Thyroid gland (tissue), 4 donors: ENCODE measurements at regions not wholly inside any gene's neighbourhood (a gene's known extent, or its start where the extent isn't known, plus 50 kb on each side); places are given as distances from the start of the nearest gene placed in this dataset.

Experiments
- DNase-seq, 2 donors: peaks; one replicate each; pipeline ENCODE4 v3.0.0-alpha.2; 2019
- H3K27ac ChIP-seq, 3 donors: fragments of 200-600 bp; sonication (generic); 1 replicate in 2 of 3; 2 replicates in 1 of 3; pipeline ENCODE4 v1.5.1; 2016 to 2019; ENCODE audit warnings: mild to moderate bottlenecking in 1 of 3, moderate library complexity in 1 of 3
- H3K27me3 ChIP-seq: fragments of 200-600 bp; sonication (generic); one replicate; pipeline ENCODE4 v1.5.1; 2019
- H3K36me3 ChIP-seq, 2 donors: fragments of 200-600 bp; sonication (generic); one replicate each; pipeline ENCODE4 v1.5.1; 2016 to 2019
- H3K4me1 ChIP-seq, 2 donors: fragments of 200-600 bp; sonication (generic); one replicate each; pipeline ENCODE4 v1.5.1; 2017 to 2019
- H3K4me3 ChIP-seq, 3 donors: fragments of 200-600 bp; sonication (generic); replicated peaks in 1 of 3; 1 replicate in 2 of 3; 2 replicates in 1 of 3; pipeline ENCODE4 v1.5.1; 2016; ENCODE audit warnings: mild to moderate bottlenecking in 1 of 3
- H3K9me3 ChIP-seq: fragments of 200-600 bp; sonication (generic); one replicate; pipeline ENCODE4 v1.5.1; 2017
- CTCF ChIP-seq, 6 experiments: fragments of 200-600 bp in 3 of 6; fragments of 450-650 bp in 3 of 6; sonication (generic) in 3 of 6; IDR thresholded peaks; one replicate each; pipeline ENCODE4 v1.5.1; 2016 to 2019; ENCODE audit warnings: antibody characterized with exemption in 6 of 6, mild to moderate bottlenecking in 2 of 6, inconsistent platforms in 1 of 6, moderate library complexity in 1 of 6
- POLR2A ChIP-seq, 2 donors: fragments of 450-650 bp; IDR thresholded peaks; one replicate each; pipeline ENCODE4 v1.6.1; 2017; ENCODE audit warnings: antibody characterized with exemption in 2 of 2, mild to moderate bottlenecking in 2 of 2, moderate library complexity in 1 of 2
- WGBS, 2 donors: methylation state at CpG; one replicate each; pipeline ENCODE4 v1.1.5; 2017; 5-methylcytosine and 5-hydroxymethylcytosine counted together
- intact Hi-C: fragments of 100-400 bp; cut with DNase I; formaldehyde crosslinking; loops from one replicate; pipeline ENCODE4 v1.15.1; 2023

DNA sequence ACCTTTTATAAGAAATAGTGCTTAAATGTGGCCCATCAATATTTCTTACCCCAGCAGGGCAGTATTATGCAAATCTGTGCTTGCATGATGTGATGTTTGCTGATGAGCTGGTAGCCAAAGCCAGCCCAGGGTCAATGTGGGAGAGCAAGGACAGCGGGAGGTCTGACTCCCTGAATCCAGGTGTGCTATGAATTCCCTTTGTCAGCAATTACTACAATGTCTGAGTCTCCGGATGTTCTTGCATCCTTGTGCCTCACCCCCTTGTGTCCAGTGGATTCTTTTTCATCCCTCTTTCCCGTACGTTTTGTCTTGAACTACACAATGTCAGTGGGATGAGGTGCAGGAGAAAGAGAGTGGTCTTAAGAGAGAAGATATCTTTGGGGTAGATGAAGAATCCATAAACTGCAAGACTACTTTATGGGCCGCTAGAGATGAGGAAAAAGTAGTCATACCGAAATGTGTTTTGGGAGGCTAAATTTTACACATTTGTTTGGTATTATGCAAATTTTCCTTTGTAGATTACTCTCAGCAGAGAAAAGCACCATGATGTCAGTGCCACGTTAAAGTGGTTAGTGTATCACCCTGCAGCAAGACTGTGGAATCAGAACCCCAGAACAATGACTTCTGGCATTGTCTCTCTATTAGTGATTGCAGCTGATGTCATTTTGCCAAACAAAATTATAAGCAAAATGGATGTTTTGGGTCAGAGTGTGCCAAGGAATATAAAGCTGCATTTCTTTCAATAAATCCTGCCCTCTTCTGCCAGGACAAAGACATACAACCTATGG lies 53.5 kb upstream of the TSHZ3 start:
- H3K27me3 ChIP-seq = no peaks in the 10 kb centered on the region
- H3K36me3 ChIP-seq = no peaks in the 10 kb centered on the region
- TF ChIP-seq POLR2A (IDR thresholded peaks at IDR 0.05) (no peak), CTCF (IDR thresholded peaks at IDR 0.05) (no peak)
- peaks cover 15 to 18% of the 10 kb centered on the region in 2 donors for H3K4me1 ChIP-seq
- WGBS, 2 donors = 85 to 91% methylated on average over 7 of the region's 7 CpGs
- no peak overlapping the region for H3K4me3 ChIP-seq
- DNase-seq = no peak
- intact Hi-C loops = no loop called here
- H3K27ac ChIP-seq = no peak overlapping the region
- H3K9me3 ChIP-seq = no peaks in the 10 kb centered on the region

- H3K27ac ChIP-seq = peak overlapping the region in 1 of 3 donors; percentile 26
- peak; percentile 68 to 69 for DNase-seq
- peaks cover 18 to 22% of the 10 kb centered on the region in 2 donors for H3K4me1 ChIP-seq
- intact Hi-C loops = no loop called here
- H3K36me3 ChIP-seq = no peaks in the 10 kb centered on the region
- WGBS, 2 donors = 75 to 83% methylated on average over 4 of the region's 4 CpGs
- no peak for TF ChIP-seq CTCF (IDR thresholded peaks at IDR 0.05)
- no peak for TF ChIP-seq POLR2A (IDR thresholded peaks at IDR 0.05)
- H3K4me3 ChIP-seq = no peak overlapping the region
- no peaks in the 10 kb centered on the region for H3K9me3 ChIP-seq
- H3K27me3 ChIP-seq = no peaks in the 10 kb centered on the region
Observed at GRCh38 chr19:31406106-31406505, 56.9 kb upstream of the TSHZ3 start.

DNA sequence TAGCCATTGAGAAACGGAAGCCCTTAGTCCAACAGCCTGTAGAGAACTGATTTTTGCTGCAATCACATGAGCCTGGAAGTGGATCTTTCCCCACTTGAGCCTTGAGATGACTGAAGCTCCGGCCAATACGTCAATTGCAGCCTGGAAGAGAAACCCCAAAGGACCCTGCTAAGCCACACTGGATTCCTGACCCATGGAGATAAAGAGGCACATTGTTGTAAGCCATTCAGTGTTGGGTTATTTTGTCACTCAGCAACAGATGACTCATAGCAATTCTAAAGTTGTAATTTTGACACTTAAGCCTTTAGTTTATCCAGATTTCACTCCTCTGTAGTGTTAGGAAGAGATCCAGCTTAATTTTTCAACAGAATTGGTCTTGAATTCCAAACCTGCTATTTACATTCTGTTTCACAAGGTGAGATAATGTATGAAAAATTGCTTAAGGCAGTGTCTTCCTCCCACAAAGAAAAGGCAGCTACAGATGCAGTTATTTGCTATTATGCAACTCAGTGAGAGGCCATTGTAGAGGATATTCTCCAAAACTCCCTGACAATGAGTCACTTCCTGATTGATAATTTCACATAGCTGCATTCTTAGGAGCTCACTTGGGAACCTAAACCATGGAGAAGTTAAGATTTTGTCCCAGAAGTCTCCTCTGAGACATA lies 59.4 kb upstream of the TSHZ3 start:
- intact Hi-C loops = no loop called here
- Histone ChIP-seq H3K4me1 (peaks cover 18 to 22% of the 10 kb centered on the region in 2 donors), H3K4me3 (no peak overlapping the region), H3K36me3 (no peaks in the 10 kb centered on the region), H3K27me3 (no peaks in the 10 kb centered on the region), H3K9me3 (no peaks in the 10 kb centered on the region), H3K27ac (no peak overlapping the region)
- 35 to 62% methylated on average over 3 of the region's 3 CpGs for WGBS, 2 donors
- DNase-seq = no peak
- TF ChIP-seq CTCF (IDR thresholded peaks at IDR 0.05) (no peak), POLR2A (IDR thresholded peaks at IDR 0.05) (no peak)

DNA sequence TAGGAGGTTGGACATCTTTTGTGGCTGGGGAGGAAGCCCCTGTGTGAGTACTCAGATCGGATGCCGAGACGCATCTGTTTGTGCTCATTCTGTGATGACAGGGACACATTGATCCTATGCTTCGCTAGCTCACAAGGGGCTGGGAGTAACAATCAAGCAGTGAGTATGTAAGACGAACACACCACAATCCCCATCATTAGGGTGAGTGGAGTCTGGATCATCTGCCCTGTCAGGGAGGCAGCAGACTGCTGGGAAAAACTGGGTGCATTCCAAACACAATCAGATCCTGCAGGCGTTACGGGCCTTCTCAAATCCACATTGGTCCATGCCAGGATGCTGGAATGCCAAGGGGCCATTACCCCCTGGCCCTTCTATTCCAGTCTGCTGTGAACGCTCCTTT lies 64.1 kb upstream of the TSHZ3 start:
- intact Hi-C loops = no loop called here
- Histone ChIP-seq H3K4me1 (peaks cover 0 to 1% of the 10 kb centered on the region in 2 donors), H3K9me3 (no peaks in the 10 kb centered on the region), H3K4me3 (no peak overlapping the region), H3K27me3 (no peaks in the 10 kb centered on the region), H3K36me3 (no peaks in the 10 kb centered on the region), H3K27ac (no peak overlapping the region)
- no peak for DNase-seq
- TF ChIP-seq CTCF (IDR thresholded peaks at IDR 0.05) (no peak), POLR2A (IDR thresholded peaks at IDR 0.05) (no peak)
- WGBS, 2 donors = 86 to 87% methylated on average over 8 of the region's 8 CpGs

DNA sequence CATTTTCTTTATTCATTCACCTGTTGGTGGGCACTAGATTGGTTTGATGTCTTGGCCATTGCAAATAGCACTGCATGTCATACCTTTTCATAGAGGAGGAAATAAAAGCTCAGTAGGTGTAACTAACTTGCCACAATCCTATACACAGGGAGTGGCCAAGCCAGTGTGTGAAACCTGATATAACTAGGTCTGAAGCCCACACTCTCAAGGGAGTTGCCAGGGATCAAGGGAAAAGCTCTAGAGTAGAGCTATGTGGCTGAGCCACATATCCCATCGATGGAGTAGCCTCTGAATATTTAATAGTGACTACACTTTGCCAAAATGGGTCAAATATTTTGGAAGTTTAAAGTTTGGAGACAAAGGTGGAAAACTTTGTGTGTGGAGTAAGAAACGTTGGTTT lies 66.1 kb upstream of the TSHZ3 start:
- Histone ChIP-seq H3K27me3 (no peaks in the 10 kb centered on the region), H3K36me3 (no peaks in the 10 kb centered on the region), H3K9me3 (no peaks in the 10 kb centered on the region), H3K4me3 (no peak overlapping the region), H3K27ac (no peak overlapping the region), H3K4me1 (no peaks in the 10 kb centered on the region)
- intact Hi-C loops = no loop called here
- 54 to 55% methylated on average over 2 of the region's 2 CpGs for WGBS, 2 donors
- DNase-seq = no peak
- no peak for TF ChIP-seq CTCF (IDR thresholded peaks at IDR 0.05)
- no peak for TF ChIP-seq POLR2A (IDR thresholded peaks at IDR 0.05)
